ENCODE measurements at regions not wholly inside any gene's neighbourhood (a gene's known extent, or its start where the extent isn't known, plus 50 kb on each side); places are given as distances from the start of the nearest gene placed in this dataset.

DNA sequence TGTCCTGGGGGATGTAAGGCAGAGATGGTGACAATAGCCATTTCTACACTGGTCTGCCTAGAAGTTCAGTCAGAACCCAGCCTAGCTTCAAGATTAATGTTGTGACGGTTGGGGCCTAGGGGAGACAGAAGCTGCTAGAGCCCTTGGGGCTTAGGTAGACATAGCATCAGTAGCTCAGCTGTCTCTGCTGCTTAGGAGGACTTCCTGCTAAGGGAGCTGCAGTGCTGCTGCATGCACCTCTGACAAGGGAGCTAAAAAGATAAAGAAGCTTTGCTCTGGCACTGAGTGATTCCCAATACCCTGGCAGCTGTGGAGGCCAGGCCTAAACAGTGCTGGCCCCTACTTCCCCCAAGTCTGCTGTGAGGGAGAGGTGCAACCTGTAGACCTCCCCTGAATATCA lies 116.0 kb downstream of the CT47B1 start:
- Histone ChIP-seq H3K27ac (ENCODE audit: extremely low read depth, low read depth, low read length) (no peak overlapping the region), H3K9me3 (ENCODE audit: control insufficient read depth, insufficient read depth, low read depth, low read length) (no peaks in the 10 kb centered on the region), H3K4me1 (ENCODE audit: control insufficient read depth, insufficient read depth, low read length) (no peaks in the 10 kb centered on the region), H3K4me3 (ENCODE audit: low read depth, low read length) (no peak overlapping the region), H3K36me3 (ENCODE audit: control insufficient read depth in 2 of 2, insufficient read depth in 1 of 2, low read length in 2 of 2) (no peaks in the 10 kb centered on the region)
- no peak for TF ChIP-seq ZNF707 (tag by site-specific recombination; IDR thresholded peaks at IDR 0.05)
- TF ChIP-seq ZNF202 (tag by site-specific recombination; IDR thresholded peaks at IDR 0.05; ENCODE audit: borderline replicate concordance), result no peak
- TF ChIP-seq IKZF3 (tag by site-specific recombination; IDR thresholded peaks at IDR 0.05), result no peak
- TF ChIP-seq ZNF561 (tag by site-specific recombination; IDR thresholded peaks at IDR 0.05; ENCODE audit: borderline replicate concordance), result no peak
- TF ChIP-seq, protein P1, sequence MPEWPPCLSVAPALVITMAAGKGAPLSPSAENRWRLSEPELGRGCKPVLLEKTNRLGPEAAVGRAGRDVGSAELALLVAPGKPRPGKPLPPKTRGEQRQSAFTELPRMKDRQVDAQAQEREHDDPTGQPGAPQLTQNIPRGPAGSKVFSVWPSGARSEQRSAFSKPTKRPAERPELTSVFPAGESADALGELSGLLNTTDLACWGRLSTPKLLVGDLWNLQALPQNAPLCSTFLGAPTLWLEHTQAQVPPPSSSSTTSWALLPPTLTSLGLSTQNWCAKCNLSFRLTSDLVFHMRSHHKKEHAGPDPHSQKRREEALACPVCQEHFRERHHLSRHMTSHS (tag by site-specific recombination; IDR thresholded peaks at IDR 0.05), result no peak
- TF ChIP-seq EGR2 (tag by site-specific recombination; IDR thresholded peaks at IDR 0.05; ENCODE audit: low read depth), result no peak
- no peak for TF ChIP-seq ZNF843 (tag by site-specific recombination; IDR thresholded peaks at IDR 0.05)
- TF ChIP-seq ZNF292 (tag by site-specific recombination; IDR thresholded peaks at IDR 0.05; ENCODE audit: borderline replicate concordance, low read depth), result no peak
- TF ChIP-seq, protein P2, sequence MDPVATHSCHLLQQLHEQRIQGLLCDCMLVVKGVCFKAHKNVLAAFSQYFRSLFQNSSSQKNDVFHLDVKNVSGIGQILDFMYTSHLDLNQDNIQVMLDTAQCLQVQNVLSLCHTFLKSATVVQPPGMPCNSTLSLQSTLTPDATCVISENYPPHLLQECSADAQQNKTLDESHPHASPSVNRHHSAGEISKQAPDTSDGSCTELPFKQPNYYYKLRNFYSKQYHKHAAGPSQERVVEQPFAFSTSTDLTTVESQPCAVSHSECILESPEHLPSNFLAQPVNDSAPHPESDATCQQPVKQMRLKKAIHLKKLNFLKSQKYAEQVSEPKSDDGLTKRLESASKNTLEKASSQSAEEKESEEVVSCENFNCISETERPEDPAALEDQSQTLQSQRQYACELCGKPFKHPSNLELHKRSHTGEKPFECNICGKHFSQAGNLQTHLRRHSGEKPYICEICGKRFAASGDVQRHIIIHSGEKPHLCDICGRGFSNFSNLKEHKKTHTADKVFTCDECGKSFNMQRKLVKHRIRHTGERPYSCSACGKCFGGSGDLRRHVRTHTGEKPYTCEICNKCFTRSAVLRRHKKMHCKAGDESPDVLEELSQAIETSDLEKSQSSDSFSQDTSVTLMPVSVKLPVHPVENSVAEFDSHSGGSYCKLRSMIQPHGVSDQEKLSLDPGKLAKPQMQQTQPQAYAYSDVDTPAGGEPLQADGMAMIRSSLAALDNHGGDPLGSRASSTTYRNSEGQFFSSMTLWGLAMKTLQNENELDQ (tag by site-specific recombination; IDR thresholded peaks at IDR 0.05; ENCODE audit: low read depth), result no peak
- TF ChIP-seq, protein P3, sequence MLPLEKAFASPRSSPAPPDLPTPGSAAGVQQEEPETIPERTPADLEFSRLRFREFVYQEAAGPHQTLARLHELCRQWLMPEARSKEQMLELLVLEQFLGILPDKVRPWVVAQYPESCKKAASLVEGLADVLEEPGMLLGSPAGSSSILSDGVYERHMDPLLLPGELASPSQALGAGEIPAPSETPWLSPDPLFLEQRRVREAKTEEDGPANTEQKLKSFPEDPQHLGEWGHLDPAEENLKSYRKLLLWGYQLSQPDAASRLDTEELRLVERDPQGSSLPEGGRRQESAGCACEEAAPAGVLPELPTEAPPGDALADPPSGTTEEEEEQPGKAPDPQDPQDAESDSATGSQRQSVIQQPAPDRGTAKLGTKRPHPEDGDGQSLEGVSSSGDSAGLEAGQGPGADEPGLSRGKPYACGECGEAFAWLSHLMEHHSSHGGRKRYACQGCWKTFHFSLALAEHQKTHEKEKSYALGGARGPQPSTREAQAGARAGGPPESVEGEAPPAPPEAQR (tag by site-specific recombination; IDR thresholded peaks at IDR 0.05), result no peak
- TF ChIP-seq ZNF560 (tag by site-specific recombination; IDR thresholded peaks at IDR 0.05; ENCODE audit: borderline replicate concordance), result no peak
- POLR2A ChIA-PET, result interaction anchor here (1.1 kb wide), 1 partner anchor 10 kb away, joined by 4 read pairs; no protein-coding TSS in a partner anchor
- CTCF ChIA-PET, result no interaction called here

DNA sequence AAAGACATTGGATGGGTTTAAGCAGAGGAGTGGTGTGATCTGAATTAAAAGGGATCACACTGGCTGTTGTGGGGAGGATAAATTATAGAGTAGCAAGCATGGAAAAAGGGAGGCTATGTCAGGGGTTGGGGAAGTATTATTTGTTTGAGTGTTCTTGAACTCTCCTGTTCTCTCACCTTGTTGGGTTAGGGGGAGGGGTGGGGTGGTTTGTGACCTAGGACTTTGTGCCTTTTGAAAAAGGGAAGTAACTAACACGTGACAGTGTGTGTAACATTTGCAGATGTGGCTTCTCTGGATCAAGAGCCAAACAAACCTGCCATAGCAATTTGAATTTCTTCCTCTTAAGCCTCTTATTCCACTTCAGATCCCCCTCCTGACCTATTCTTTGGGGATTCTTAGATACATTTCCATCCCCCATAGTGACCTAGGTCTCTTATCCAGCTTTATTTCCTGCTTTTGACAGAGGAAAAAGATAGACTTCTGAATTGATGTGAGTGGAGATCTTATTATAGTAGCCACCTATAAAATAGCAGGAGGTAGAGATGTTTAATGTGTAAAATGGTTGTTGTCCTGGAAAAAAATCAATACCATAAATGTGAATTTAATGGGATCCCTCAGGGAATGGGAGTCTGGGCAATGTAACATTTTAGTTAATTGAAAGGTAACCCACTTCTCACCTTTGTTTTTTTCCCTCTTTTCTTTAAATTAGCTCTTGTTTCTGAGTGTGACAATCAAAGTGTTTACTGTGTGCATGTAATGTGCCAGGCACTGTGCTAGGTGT lies 120.4 kb downstream of the CT47B1 start:
- Histone ChIP-seq H3K9me3 (ENCODE audit: control insufficient read depth, insufficient read depth, low read depth, low read length) (no peaks in the 10 kb centered on the region), H3K27ac (ENCODE audit: extremely low read depth, low read depth, low read length) (no peak overlapping the region), H3K4me1 (ENCODE audit: control insufficient read depth, insufficient read depth, low read length) (no peaks in the 10 kb centered on the region), H3K36me3 (ENCODE audit: control insufficient read depth in 2 of 2, insufficient read depth in 1 of 2, low read length in 2 of 2) (no peaks in the 10 kb centered on the region), H3K4me3 (ENCODE audit: low read depth, low read length) (no peak overlapping the region)
- CTCF ChIA-PET, result no interaction called here
- POLR2A ChIA-PET, result no interaction called here
- TF ChIP-seq ZNF324 (tag by site-specific recombination; IDR thresholded peaks at IDR 0.05) (no peak), ZNF214 (tag by site-specific recombination; IDR thresholded peaks at IDR 0.05; ENCODE audit: borderline replicate concordance) (no peak), ZNF335 (tag by site-specific recombination; conservative IDR thresholded peaks at IDR 0.05) (no peak), BCL11A (tag by site-specific recombination; IDR thresholded peaks at IDR 0.05; ENCODE audit: low read depth) (no peak), ZNF555 (tag by site-specific recombination; conservative IDR thresholded peaks at IDR 0.05) (no peak), ZBTB7A (tag by site-specific recombination; IDR thresholded peaks at IDR 0.05; ENCODE audit: low read depth) (no peak), ZNF37A (tag by site-specific recombination; IDR thresholded peaks at IDR 0.05) (no peak), ZNF292 (tag by site-specific recombination; IDR thresholded peaks at IDR 0.05; ENCODE audit: borderline replicate concordance, low read depth) (no peak), OSR2 (tag by site-specific recombination; IDR thresholded peaks at IDR 0.05) (peak; percentile 33; the same call in 1 of the 2 replicates), KLF8 (tag by site-specific recombination; IDR thresholded peaks at IDR 0.05) (no peak), ZNF184 (tag by site-specific recombination; IDR thresholded peaks at IDR 0.05) (no peak), RBAK (tag by site-specific recombination; IDR thresholded peaks at IDR 0.05) (no peak), ZNF423 (tag by site-specific recombination; IDR thresholded peaks at IDR 0.05) (peak; percentile 34; the same call in 1 of the 2 replicates), FEZF1 (tag by site-specific recombination; IDR thresholded peaks at IDR 0.05) (peak; percentile 32; the same call in 1 of the 2 replicates), ZNF623 (tag by site-specific recombination; IDR thresholded peaks at IDR 0.05) (no peak), MEIS1 (CRISPR knock-in tag; IDR thresholded peaks at IDR 0.05; ENCODE audit: borderline replicate concordance) (no peak), ZNF433 (tag by site-specific recombination; IDR thresholded peaks at IDR 0.05; ENCODE audit: low read depth) (0 out of 2 replicates have a peak, but pooled peaks have one; percentile 10), ZNF239 (tag by site-specific recombination; IDR thresholded peaks at IDR 0.05) (no peak), ZNF133 (tag by site-specific recombination; IDR thresholded peaks at IDR 0.05) (no peak)
- TF ChIP-seq, protein P4, sequence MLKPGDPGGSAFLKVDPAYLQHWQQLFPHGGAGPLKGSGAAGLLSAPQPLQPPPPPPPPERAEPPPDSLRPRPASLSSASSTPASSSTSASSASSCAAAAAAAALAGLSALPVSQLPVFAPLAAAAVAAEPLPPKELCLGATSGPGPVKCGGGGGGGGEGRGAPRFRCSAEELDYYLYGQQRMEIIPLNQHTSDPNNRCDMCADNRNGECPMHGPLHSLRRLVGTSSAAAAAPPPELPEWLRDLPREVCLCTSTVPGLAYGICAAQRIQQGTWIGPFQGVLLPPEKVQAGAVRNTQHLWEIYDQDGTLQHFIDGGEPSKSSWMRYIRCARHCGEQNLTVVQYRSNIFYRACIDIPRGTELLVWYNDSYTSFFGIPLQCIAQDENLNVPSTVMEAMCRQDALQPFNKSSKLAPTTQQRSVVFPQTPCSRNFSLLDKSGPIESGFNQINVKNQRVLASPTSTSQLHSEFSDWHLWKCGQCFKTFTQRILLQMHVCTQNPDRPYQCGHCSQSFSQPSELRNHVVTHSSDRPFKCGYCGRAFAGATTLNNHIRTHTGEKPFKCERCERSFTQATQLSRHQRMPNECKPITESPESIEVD (tag by site-specific recombination; IDR thresholded peaks at IDR 0.05), result peak; percentile 71

Measured in HEK293 (cell line).